Gastroesophageal sphincter (tissue), 4 donors: ENCODE measurements at regions not wholly inside any gene's neighbourhood (a gene's known extent, or its start where the extent isn't known, plus 50 kb on each side); places are given as distances from the start of the nearest gene placed in this dataset.

Experiments used
- ATAC-seq: fragments of 150-250 bp; one replicate; pipeline ENCODE4 v1.9.1; 2016; ENCODE audit warnings: mild to moderate bottlenecking, moderate library complexity
- H3K27ac ChIP-seq, 4 donors: fragments of 200-600 bp; sonication (generic) in 3 of 4; 1 replicate in 3 of 4; 2 replicates in 1 of 4; pipeline ENCODE4 v1.5.1; 2016 to 2019
- H3K27me3 ChIP-seq: fragments of 200-600 bp; sonication (generic); one replicate; pipeline ENCODE4 v1.5.1; 2019
- H3K36me3 ChIP-seq, 2 donors: fragments of 200-600 bp; sonication (generic); one replicate each; pipeline ENCODE4 v1.5.1; 2019; ENCODE audit warnings: control low read depth in 1 of 2
- H3K4me1 ChIP-seq, 3 donors: fragments of 200-600 bp; sonication (generic); 1 replicate in 2 of 3; 2 replicates in 1 of 3; pipeline ENCODE4 v1.5.1; 2016 to 2019; ENCODE audit warnings: control low read depth in 2 of 3
- H3K4me3 ChIP-seq, 2 donors: fragments of 200-600 bp; sonication (generic); one replicate each; pipeline ENCODE4 v1.5.1; 2019; ENCODE audit warnings: mild to moderate bottlenecking in 1 of 2, moderate library complexity in 1 of 2
- H3K9me3 ChIP-seq, 3 donors: fragments of 200-600 bp; sonication (generic); one replicate each; pipeline ENCODE4 v1.5.1; 2017 to 2019; ENCODE audit warnings: control low read depth in 2 of 3
- EP300 ChIP-seq: sonication (generic); formaldehyde crosslinking; IDR thresholded peaks from one replicate; pipeline ENCODE4 v1.6.1; 2017; ENCODE audit warnings: antibody characterized with exemption, mild to moderate bottlenecking
- POLR2A ChIP-seq, 2 donors: fragments of 450-650 bp; IDR thresholded peaks; one replicate each; pipeline ENCODE4 v1.6.1; 2017; ENCODE audit warnings: antibody characterized with exemption in 2 of 2, mild to moderate bottlenecking in 2 of 2, moderate library complexity in 1 of 2
- POLR2AphosphoS5 ChIP-seq: sonication (generic); formaldehyde crosslinking; IDR thresholded peaks from one replicate; pipeline ENCODE4 v1.6.1; 2017; ENCODE audit warnings: antibody characterized with exemption
- WGBS, 2 donors: methylation state at CpG; one replicate each; pipeline ENCODE4 v1.1.5; 2018; ENCODE audit warnings: low coverage in 1 of 2; 5-methylcytosine and 5-hydroxymethylcytosine counted together
- TF ChIP-seq, protein P1 (sequence below), 4 experiments: fragments of 200-600 bp in 2 of 4; fragments of 450-650 bp in 2 of 4; sonication (generic) in 1 of 4; IDR thresholded peaks; one replicate each; pipeline ENCODE4 v1.5.1; 2017 to 2019; ENCODE audit warnings: antibody characterized with exemption in 4 of 4, mild to moderate bottlenecking in 2 of 4, moderate library complexity in 2 of 4

DNA sequence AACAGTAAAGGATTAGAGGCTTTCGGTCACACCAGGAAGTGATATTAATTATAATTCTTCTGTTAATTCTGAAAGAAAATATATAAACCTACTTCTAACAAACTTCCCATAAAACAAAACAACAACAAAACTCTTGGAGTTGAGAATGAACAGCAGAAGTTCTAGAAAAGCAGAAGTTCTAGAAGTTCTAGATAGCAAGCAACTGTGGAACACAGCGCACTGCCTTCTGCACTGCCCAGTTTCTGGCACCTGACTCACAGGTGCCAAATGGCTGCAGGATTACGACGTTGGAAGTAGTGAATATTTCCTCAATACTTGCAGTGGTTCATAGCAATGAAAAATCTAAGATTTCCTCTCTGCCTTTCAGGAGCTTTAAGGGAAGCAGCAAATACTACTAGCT lies 132.2 kb downstream of the OR13A1 start:
- H3K27ac ChIP-seq, result no peak overlapping the region

DNA sequence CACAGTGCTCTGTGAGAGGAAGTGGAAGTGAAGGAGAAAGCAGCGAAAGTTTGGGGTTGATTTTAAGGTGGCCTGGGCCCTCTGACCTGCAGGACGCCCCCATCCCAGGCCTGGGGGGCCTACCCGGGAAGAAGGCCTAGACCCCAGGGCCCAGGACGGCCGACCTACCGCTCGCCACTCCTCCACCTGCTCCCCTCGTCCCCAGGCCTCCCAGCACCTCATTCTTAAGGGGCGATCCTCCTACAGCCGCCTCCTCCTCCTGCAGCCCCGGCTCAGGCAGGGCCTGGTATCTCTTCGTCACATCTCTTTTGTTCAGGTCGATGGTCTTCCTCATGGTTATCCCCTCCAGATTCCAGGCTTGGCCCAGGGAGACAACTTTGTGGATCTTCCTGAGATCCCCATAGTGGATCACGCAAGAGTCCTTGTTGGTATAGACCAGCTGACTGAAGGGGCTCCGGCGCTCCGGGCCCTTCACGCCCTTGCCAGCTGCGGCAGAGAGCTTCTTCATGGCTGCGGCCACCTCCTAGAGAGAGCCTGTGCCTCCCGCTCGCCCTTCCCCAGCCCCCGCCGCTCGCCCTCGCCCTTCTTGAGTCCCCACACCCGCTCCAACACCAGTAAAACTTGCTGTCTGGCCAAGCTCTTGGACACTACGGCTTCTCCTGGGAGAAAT lies 117.5 kb downstream of the OR13A1 start:
- no peak overlapping the region for H3K27ac ChIP-seq
- no peaks in the 10 kb centered on the region for H3K4me1 ChIP-seq
- no peaks in the 10 kb centered on the region for H3K36me3 ChIP-seq
- ATAC-seq, result no peak
- TF ChIP-seq POLR2A (IDR thresholded peaks at IDR 0.05) (no peak), POLR2AphosphoS5 (no peak), EP300 (no peak)
- TF ChIP-seq, protein P1, sequence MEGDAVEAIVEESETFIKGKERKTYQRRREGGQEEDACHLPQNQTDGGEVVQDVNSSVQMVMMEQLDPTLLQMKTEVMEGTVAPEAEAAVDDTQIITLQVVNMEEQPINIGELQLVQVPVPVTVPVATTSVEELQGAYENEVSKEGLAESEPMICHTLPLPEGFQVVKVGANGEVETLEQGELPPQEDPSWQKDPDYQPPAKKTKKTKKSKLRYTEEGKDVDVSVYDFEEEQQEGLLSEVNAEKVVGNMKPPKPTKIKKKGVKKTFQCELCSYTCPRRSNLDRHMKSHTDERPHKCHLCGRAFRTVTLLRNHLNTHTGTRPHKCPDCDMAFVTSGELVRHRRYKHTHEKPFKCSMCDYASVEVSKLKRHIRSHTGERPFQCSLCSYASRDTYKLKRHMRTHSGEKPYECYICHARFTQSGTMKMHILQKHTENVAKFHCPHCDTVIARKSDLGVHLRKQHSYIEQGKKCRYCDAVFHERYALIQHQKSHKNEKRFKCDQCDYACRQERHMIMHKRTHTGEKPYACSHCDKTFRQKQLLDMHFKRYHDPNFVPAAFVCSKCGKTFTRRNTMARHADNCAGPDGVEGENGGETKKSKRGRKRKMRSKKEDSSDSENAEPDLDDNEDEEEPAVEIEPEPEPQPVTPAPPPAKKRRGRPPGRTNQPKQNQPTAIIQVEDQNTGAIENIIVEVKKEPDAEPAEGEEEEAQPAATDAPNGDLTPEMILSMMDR (IDR thresholded peaks at IDR 0.05), result no peak
- WGBS, 2 donors, result 84 to 93% methylated on average over 8 to 13 of the region's 28 CpGs
- H3K27me3 ChIP-seq, result peaks cover 18% of the 10 kb centered on the region
- H3K4me3 ChIP-seq, result no peak overlapping the region
- H3K9me3 ChIP-seq, result no peaks in the 10 kb centered on the region

More for the DNA sequence above, 132.2 kb downstream of the OR13A1 start:
- no peaks in the 10 kb centered on the region for H3K9me3 ChIP-seq
- TF ChIP-seq EP300 (no peak), POLR2AphosphoS5 (no peak), POLR2A (IDR thresholded peaks at IDR 0.05) (no peak)
- TF ChIP-seq, protein P1 (IDR thresholded peaks at IDR 0.05), result no peak
- H3K4me3 ChIP-seq, result no peak overlapping the region
- H3K36me3 ChIP-seq, result no peaks in the 10 kb centered on the region
- peaks cover 0 to 23% (median 0%) of the 10 kb centered on the region in 3 donors for H3K4me1 ChIP-seq
- no peak for ATAC-seq
- no peaks in the 10 kb centered on the region for H3K27me3 ChIP-seq
- WGBS, 2 donors, result 86 to 90% methylated on average over 4 of the region's 4 CpGs

DNA sequence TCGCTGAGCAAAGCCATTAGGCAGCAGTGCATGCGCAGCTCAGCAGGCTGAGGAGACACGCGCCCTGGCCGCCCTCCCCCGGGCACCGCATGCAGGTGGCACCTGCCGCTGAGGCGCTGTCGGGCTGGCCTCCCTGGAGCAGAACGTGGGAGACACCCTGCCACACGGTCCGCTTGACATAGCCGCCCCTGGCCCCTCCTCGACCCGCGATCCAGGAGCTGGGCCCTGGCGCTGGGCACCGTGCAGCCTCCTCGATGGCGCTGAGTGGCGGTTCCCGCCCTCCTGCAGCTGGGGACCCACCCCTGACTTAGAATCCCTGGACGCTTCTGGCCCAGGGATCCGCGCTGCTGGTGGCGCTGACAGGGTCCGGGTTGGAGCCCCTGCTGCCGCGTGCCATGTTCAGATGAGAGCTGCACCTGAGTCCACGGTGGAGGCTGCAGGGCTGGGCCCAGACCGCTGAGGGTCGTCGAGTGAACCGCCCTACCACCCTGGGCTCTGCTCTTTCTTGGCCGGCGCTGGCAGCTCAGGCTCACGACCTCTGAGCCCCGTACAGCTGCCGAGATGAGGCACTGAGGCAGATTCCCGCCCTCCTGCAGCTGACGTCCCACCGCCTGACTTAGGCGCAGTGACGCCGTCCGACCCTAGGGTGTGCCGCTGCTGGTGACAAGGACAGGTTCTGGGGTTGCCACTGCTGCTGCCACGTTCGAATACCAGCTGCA lies 116.8 kb downstream of the OR13A1 start:
- Histone ChIP-seq H3K4me1 (no peaks in the 10 kb centered on the region), H3K9me3 (no peaks in the 10 kb centered on the region), H3K27me3 (peaks cover 18% of the 10 kb centered on the region), H3K4me3 (no peak overlapping the region), H3K27ac (no peak overlapping the region), H3K36me3 (no peaks in the 10 kb centered on the region)
- WGBS, 2 donors, result no CpG with 5 or more reads among the region's 50 CpGs
- TF ChIP-seq, protein P1 (IDR thresholded peaks at IDR 0.05), result no peak
- TF ChIP-seq EP300, result no peak
- TF ChIP-seq POLR2AphosphoS5, result no peak
- TF ChIP-seq POLR2A (IDR thresholded peaks at IDR 0.05), result no peak
- no peak for ATAC-seq

DNA sequence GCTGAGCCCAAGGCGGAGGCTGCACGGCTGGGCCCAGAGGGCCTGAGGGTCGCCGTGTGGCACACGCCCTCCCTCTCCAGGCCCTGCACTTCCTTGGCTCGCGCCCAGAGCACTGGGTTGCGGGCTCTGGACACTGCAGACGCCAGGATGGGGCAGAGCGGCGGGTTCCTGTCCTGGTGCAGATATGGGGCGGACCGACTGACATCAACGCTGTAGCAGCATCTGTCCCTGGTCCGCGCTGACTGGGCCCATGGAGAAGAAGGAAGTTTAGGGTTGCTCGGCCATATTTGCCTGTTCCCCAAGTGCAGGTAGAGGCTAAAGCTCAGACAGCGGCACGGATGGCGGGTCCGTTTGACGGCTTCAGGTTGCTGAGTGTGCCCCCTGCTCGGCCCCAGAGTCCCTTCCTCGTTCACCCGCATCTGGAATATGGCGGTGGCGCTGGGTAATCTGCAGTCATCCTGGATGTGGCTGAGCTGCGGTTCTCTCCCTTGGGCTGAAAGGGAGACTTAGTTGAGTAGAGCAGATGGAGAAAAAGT lies 116.1 kb downstream of the OR13A1 start:
- H3K9me3 ChIP-seq, result no peaks in the 10 kb centered on the region
- 70% methylated on average over 1 of the region's 28 CpGs; no CpG with 5 or more reads in 1 of the 2 donors for WGBS, 2 donors
- H3K27ac ChIP-seq, result no peak overlapping the region
- H3K4me3 ChIP-seq, result no peak overlapping the region
- H3K27me3 ChIP-seq, result peaks cover 25% of the 10 kb centered on the region
- TF ChIP-seq POLR2A (IDR thresholded peaks at IDR 0.05) (no peak), EP300 (no peak), POLR2AphosphoS5 (no peak)
- TF ChIP-seq, protein P1 (IDR thresholded peaks at IDR 0.05), result no peak
- H3K4me1 ChIP-seq, result no peaks in the 10 kb centered on the region
- no peaks in the 10 kb centered on the region for H3K36me3 ChIP-seq
- ATAC-seq, result no peak
